SU-DHL-6 (cell line): ENCODE measurements at regions not wholly inside any gene's neighbourhood (a gene's known extent, or its start where the extent isn't known, plus 50 kb on each side); places are given as distances from the start of the nearest gene placed in this dataset.
"Not testable (repeated sequence)": the region's sequence is repeated elsewhere in the genome, so short reads cannot be mapped to it uniquely, and the experiment has no call there.

ENCODE experiments used
- EZH2phosphoT487 ChIP-seq: fragments of 200-600 bp; sonication (generic), shearing (Covaris generic); conservative IDR thresholded peaks from 2 replicates; pipeline ENCODE4 v1.6.1; 2018; ENCODE audit warnings: mild to moderate bottlenecking, antibody characterized with exemption, low read length, moderate library complexity, mixed read lengths
- TF ChIP-seq, protein P1 (sequence below): fragments of 200-600 bp; sonication (generic); IDR thresholded peaks from one replicate; pipeline ENCODE4 v1.5.1; 2017; ENCODE audit warnings: antibody characterized with exemption, mild to moderate bottlenecking, low read length, moderate library complexity; ENCODE audit not compliant: insufficient read depth, poor library complexity, severe bottlenecking

DNA sequence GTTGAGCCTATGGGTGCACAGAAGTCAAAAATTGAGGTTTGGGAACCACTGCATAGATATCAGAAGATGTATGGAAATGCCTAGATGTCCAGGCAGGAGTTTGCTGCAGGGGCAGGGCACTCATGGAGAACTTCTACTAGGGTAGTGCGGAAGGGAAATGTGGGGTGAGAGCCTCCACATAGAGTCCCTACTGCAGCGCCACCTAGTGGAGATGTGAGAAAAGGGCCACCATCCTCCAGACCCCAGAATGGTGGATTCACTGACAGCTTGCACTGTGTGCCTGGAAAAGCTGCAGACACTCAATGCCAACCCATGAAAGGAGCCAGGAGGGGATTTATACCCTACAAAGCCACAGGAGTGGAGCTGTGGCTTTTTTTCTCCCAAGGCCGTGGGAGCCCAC, 133.7 kb downstream of the DEFB131A start:
- TF ChIP-seq, protein P1, sequence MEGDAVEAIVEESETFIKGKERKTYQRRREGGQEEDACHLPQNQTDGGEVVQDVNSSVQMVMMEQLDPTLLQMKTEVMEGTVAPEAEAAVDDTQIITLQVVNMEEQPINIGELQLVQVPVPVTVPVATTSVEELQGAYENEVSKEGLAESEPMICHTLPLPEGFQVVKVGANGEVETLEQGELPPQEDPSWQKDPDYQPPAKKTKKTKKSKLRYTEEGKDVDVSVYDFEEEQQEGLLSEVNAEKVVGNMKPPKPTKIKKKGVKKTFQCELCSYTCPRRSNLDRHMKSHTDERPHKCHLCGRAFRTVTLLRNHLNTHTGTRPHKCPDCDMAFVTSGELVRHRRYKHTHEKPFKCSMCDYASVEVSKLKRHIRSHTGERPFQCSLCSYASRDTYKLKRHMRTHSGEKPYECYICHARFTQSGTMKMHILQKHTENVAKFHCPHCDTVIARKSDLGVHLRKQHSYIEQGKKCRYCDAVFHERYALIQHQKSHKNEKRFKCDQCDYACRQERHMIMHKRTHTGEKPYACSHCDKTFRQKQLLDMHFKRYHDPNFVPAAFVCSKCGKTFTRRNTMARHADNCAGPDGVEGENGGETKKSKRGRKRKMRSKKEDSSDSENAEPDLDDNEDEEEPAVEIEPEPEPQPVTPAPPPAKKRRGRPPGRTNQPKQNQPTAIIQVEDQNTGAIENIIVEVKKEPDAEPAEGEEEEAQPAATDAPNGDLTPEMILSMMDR, result not testable (repeated sequence)
- not testable (repeated sequence) for TF ChIP-seq EZH2phosphoT487
